Neural cell (in vitro differentiated cells): ENCODE measurements at regions not wholly inside any gene's neighbourhood (a gene's known extent, or its start where the extent isn't known, plus 50 kb on each side); places are given as distances from the start of the nearest gene placed in this dataset.

ENCODE experiments used
- H2AFZ ChIP-seq: fragments of 200-600, 300-800 bp; sonication (generic), shearing (Covaris generic); 2 replicates; pipeline ENCODE4 v1.6.0; 2014; ENCODE audit warnings: low read depth, mild to moderate bottlenecking, antibody characterized with exemption, low read length, moderate library complexity
- H3F3A ChIP-seq: fragments of 200-600 bp; shearing (Covaris generic); 2 replicates; pipeline ENCODE4 v1.6.1; 2016; ENCODE audit warnings: mild to moderate bottlenecking, moderate library complexity, mixed read lengths, antibody characterized with exemption, low read length; ENCODE audit not compliant: insufficient read depth, poor library complexity, severe bottlenecking
- H3K27ac ChIP-seq: fragments of 200-600, 300-800 bp; sonication (generic), shearing (Covaris generic); 2 replicates; pipeline ENCODE4 v1.5.1; 2014; ENCODE audit warnings: mild to moderate bottlenecking, low read length, moderate library complexity
- H3K27me3 ChIP-seq: fragments of 300-800, 200-600 bp; sonication (generic), shearing (Covaris generic); 2 replicates; pipeline ENCODE4 v1.6.0; 2014; ENCODE audit warnings: mild to moderate bottlenecking, low read depth, low read length, moderate library complexity; ENCODE audit not compliant: insufficient read depth
- H3K36me3 ChIP-seq: fragments of 300-800, 200-600 bp; sonication (generic), shearing (Covaris generic); 2 replicates; pipeline ENCODE4 v1.5.1; 2014; ENCODE audit warnings: mild to moderate bottlenecking, antibody characterized with exemption, low read length, moderate library complexity; ENCODE audit not compliant: insufficient read depth
- H3K4me2 ChIP-seq: fragments of 300-800, 200-600 bp; sonication (generic), shearing (Covaris generic); 2 replicates; pipeline ENCODE4 v1.6.0; 2014; ENCODE audit warnings: mild to moderate bottlenecking, low read length
- H3K4me3 ChIP-seq: fragments of 300-800, 200-600 bp; sonication (generic), shearing (Covaris generic); 2 replicates; pipeline ENCODE4 v1.5.1; 2014; ENCODE audit warnings: mild to moderate bottlenecking, low read length, moderate library complexity
- H3K79me2 ChIP-seq: fragments of 200-600 bp; shearing (Covaris generic); replicated peaks from 2 replicates; pipeline ENCODE4 v1.6.0; 2014; ENCODE audit warnings: mild to moderate bottlenecking, low read length, moderate library complexity; ENCODE audit not compliant: insufficient read depth
- H3K9ac ChIP-seq: fragments of 300-800, 200-600 bp; sonication (generic), shearing (Covaris generic); 2 replicates; pipeline ENCODE4 v1.6.1; 2016; ENCODE audit warnings: mild to moderate bottlenecking, low read length, mixed read lengths
- H3K9me2 ChIP-seq: fragments of 200-600 bp; shearing (Covaris generic); 2 replicates; pipeline ENCODE4 v1.6.1; 2016; ENCODE audit warnings: mild to moderate bottlenecking, low read length, mixed read lengths; ENCODE audit not compliant: insufficient read depth
- H3K9me3 ChIP-seq: fragments of 200-600, 300-800 bp; sonication (generic), shearing (Covaris generic); 2 replicates; pipeline ENCODE4 v1.6.1; 2016; ENCODE audit warnings: mild to moderate bottlenecking, mixed run types, low read length, moderate library complexity, mixed read lengths
- H4K20me1 ChIP-seq: fragments of 200-600 bp; shearing (Covaris generic); 2 replicates; pipeline ENCODE4 v1.6.1; 2016; ENCODE audit warnings: mild to moderate bottlenecking, mixed run types; ENCODE audit not compliant: insufficient read depth
- CTCF ChIP-seq: fragments of 450-650 bp; IDR thresholded peaks from 2 replicates; pipeline ENCODE4 v1.5.1; 2014; ENCODE audit warnings: antibody characterized with exemption, mild to moderate bottlenecking, moderate library complexity; ENCODE audit not compliant: poor library complexity, severe bottlenecking
- EP300 ChIP-seq: fragments of 450-650 bp; conservative IDR thresholded peaks from 2 replicates; pipeline ENCODE4 v1.6.1; 2014; ENCODE audit warnings: antibody characterized with exemption, mild to moderate bottlenecking, moderate library complexity; ENCODE audit not compliant: poor library complexity, severe bottlenecking
- EZH2 ChIP-seq: fragments of 200-600, 300-800 bp; shearing (Covaris generic), sonication (generic); IDR thresholded peaks from 2 replicates; pipeline ENCODE4 v1.6.1; 2014; ENCODE audit warnings: antibody characterized with exemption, low read length, borderline replicate concordance, mild to moderate bottlenecking; ENCODE audit not compliant: insufficient read depth, poor library complexity, severe bottlenecking
- MXI1 ChIP-seq: fragments of 450-650 bp; conservative IDR thresholded peaks from 2 replicates; pipeline ENCODE4 v1.6.1; 2014; ENCODE audit warnings: antibody characterized with exemption, mild to moderate bottlenecking; ENCODE audit not compliant: poor library complexity, severe bottlenecking
- POLR2AphosphoS5 ChIP-seq: IDR thresholded peaks from 2 replicates; pipeline ENCODE4 v1.6.1; 2012
- RAD21 ChIP-seq: fragments of 450-650 bp; conservative IDR thresholded peaks from 2 replicates; pipeline ENCODE4 v1.6.1; 2014; ENCODE audit warnings: antibody characterized with exemption, mild to moderate bottlenecking, moderate library complexity
- REST ChIP-seq: IDR thresholded peaks from 2 replicates; pipeline ENCODE4 v1.6.1; 2012; ENCODE audit warnings: borderline replicate concordance
- SMC3 ChIP-seq: fragments of 450-650 bp; conservative IDR thresholded peaks from 2 replicates; pipeline ENCODE4 v1.6.1; 2014; ENCODE audit warnings: antibody characterized with exemption, mild to moderate bottlenecking, moderate library complexity; ENCODE audit not compliant: poor library complexity
- TAF1 ChIP-seq: IDR thresholded peaks from 2 replicates; pipeline ENCODE4 v1.6.1; 2012; ENCODE audit warnings: low read depth

GRCh38 chr18:27709344-27709743 lies 467.6 kb downstream of the CDH2 start:
- Histone ChIP-seq H3K79me2 (no peaks in the 10 kb centered on the region), H3K9me3 (peaks cover 10% of the 10 kb centered on the region), H3F3A (no peaks in the 10 kb centered on the region), H3K4me2 (no peak overlapping the region), H3K9ac (no peak overlapping the region), H2AFZ (no peak overlapping the region), H3K27ac (no peak overlapping the region), H3K36me3 (no peaks in the 10 kb centered on the region), H3K4me3 (no peak overlapping the region), H3K9me2 (no peaks in the 10 kb centered on the region), H4K20me1 (no peaks in the 10 kb centered on the region), H3K27me3 (no peaks in the 10 kb centered on the region)
- no peak for TF ChIP-seq SMC3
- TF ChIP-seq MXI1 = no peak
- no peak for TF ChIP-seq CTCF
- no peak for TF ChIP-seq EZH2
- TF ChIP-seq POLR2AphosphoS5 = no peak

- peaks cover 10% of the 10 kb centered on the region for H3K9me3 ChIP-seq
- no peak for TF ChIP-seq TAF1
- no peak for TF ChIP-seq POLR2AphosphoS5
- no peaks in the 10 kb centered on the region for H3K9me2 ChIP-seq
- no peak overlapping the region for H3K4me3 ChIP-seq
- H3K79me2 ChIP-seq = no peaks in the 10 kb centered on the region
- H3K36me3 ChIP-seq = no peaks in the 10 kb centered on the region
- no peaks in the 10 kb centered on the region for H3F3A ChIP-seq
- H2AFZ ChIP-seq = no peak overlapping the region
- no peaks in the 10 kb centered on the region for H4K20me1 ChIP-seq
- H3K9ac ChIP-seq = no peak overlapping the region
- no peak overlapping the region for H3K4me2 ChIP-seq
- no peak overlapping the region for H3K27ac ChIP-seq
- H3K27me3 ChIP-seq = no peaks in the 10 kb centered on the region
Observed at GRCh38 chr18:27707201-27707600, 469.7 kb downstream of the CDH2 start.

- no peak overlapping the region for H3K9ac ChIP-seq
- TF ChIP-seq MXI1 = no peak
- no peak for TF ChIP-seq TAF1
- no peak overlapping the region for H3K4me2 ChIP-seq
Observed at GRCh38 chr18:27704736-27705361, 472.1 kb downstream of the CDH2 start.

GRCh38 chr18:27699137-27699536 lies 477.8 kb downstream of the CDH2 start:
- Histone ChIP-seq H3K36me3 (no peaks in the 10 kb centered on the region), H3K9me2 (no peaks in the 10 kb centered on the region), H3K4me3 (no peak overlapping the region), H3K27ac (no peak overlapping the region), H3K9me3 (no peaks in the 10 kb centered on the region), H4K20me1 (no peaks in the 10 kb centered on the region), H3K79me2 (no peaks in the 10 kb centered on the region), H3F3A (no peaks in the 10 kb centered on the region), H3K9ac (no peak overlapping the region), H3K4me2 (no peak overlapping the region), H2AFZ (no peak overlapping the region), H3K27me3 (no peaks in the 10 kb centered on the region)
- no peak for TF ChIP-seq EP300
- no peak for TF ChIP-seq TAF1
- TF ChIP-seq MXI1 = no peak
- TF ChIP-seq CTCF = no peak
- no peak for TF ChIP-seq POLR2AphosphoS5
- TF ChIP-seq RAD21 = no peak
- TF ChIP-seq EZH2 = no peak
- no peak for TF ChIP-seq SMC3
- TF ChIP-seq REST = no peak

More at GRCh38 chr18:27704736-27705361, 472.1 kb downstream of the CDH2 start:
- Histone ChIP-seq H3K9me3 (peaks cover 10% of the 10 kb centered on the region), H3F3A (no peaks in the 10 kb centered on the region), H3K27me3 (no peaks in the 10 kb centered on the region), H2AFZ (no peak overlapping the region), H3K4me3 (no peak overlapping the region), H4K20me1 (no peaks in the 10 kb centered on the region), H3K79me2 (no peaks in the 10 kb centered on the region), H3K36me3 (no peaks in the 10 kb centered on the region), H3K9me2 (no peaks in the 10 kb centered on the region), H3K27ac (no peak overlapping the region)
